Neural progenitor cell (in vitro differentiated cells): ENCODE measurements at regions not wholly inside any gene's neighbourhood (a gene's known extent, or its start where the extent isn't known, plus 50 kb on each side); places are given as distances from the start of the nearest gene placed in this dataset.

Experiments used
- DNase-seq: peaks from one replicate; pipeline ENCODE4 v3.0.0-alpha.2; 2016; ENCODE audit warnings: low spot score
- H2AFZ ChIP-seq: fragments of 200-600 bp; sonication (generic); replicated peaks from 2 replicates; pipeline ENCODE4 v1.6.1; 2016; ENCODE audit warnings: antibody characterized with exemption
- H3F3A ChIP-seq: fragments of 200-600 bp; sonication (generic); 2 replicates; pipeline ENCODE4 v1.6.1; 2016; ENCODE audit warnings: antibody characterized with exemption, low read depth
- H3K27ac ChIP-seq: fragments of 200-600 bp; sonication (generic); 2 replicates; pipeline ENCODE4 v1.5.1; 2016; ENCODE audit warnings: mild to moderate bottlenecking
- H3K27me3 ChIP-seq: fragments of 200-600 bp; sonication (generic); 2 replicates; pipeline ENCODE4 v1.6.1; 2016; ENCODE audit warnings: mild to moderate bottlenecking, moderate library complexity
- H3K36me3 ChIP-seq: fragments of 200-600 bp; sonication (generic); 2 replicates; pipeline ENCODE4 v1.5.1; 2016
- H3K4me1 ChIP-seq: fragments of 200-600 bp; sonication (generic); 2 replicates; pipeline ENCODE4 v1.6.1; 2016; ENCODE audit warnings: mixed run types
- H3K4me2 ChIP-seq: fragments of 200-600 bp; sonication (generic); 2 replicates; pipeline ENCODE4 v1.6.1; 2016
- H3K4me3 ChIP-seq: fragments of 200-600 bp; sonication (generic); 2 replicates; pipeline ENCODE4 v1.5.1; 2016
- H3K79me2 ChIP-seq: fragments of 200-600 bp; sonication (generic); 2 replicates; pipeline ENCODE4 v1.6.1; 2016; ENCODE audit warnings: low read depth
- H3K9ac ChIP-seq: fragments of 200-600 bp; sonication (generic); 2 replicates; pipeline ENCODE4 v1.6.1; 2016
- H3K9me3 ChIP-seq: fragments of 200-600 bp; sonication (generic); 2 replicates; pipeline ENCODE4 v1.5.1; 2016; ENCODE audit warnings: low read depth
- H4K20me1 ChIP-seq: fragments of 200-600 bp; sonication (generic); 2 replicates; pipeline ENCODE4 v1.6.1; 2016; ENCODE audit warnings: low read depth
- H3K27ac Mint-ChIP-seq: 3 replicates; pipeline ENCODE4 v1.8.0; 2021; ENCODE audit warnings: mixed read lengths
- H3K27me3 Mint-ChIP-seq: 2 replicates; pipeline ENCODE4 v1.8.0; 2022; ENCODE audit warnings: low read depth, mild to moderate bottlenecking, inconsistent platforms, moderate library complexity, mixed read lengths; ENCODE audit not compliant: insufficient read depth
- H3K36me3 Mint-ChIP-seq: 3 replicates; pipeline ENCODE4 v1.8.0; 2021; ENCODE audit warnings: mixed read lengths
- H3K4me1 Mint-ChIP-seq: 3 replicates; pipeline ENCODE4 v1.8.0; 2021; ENCODE audit warnings: mixed read lengths
- H3K4me3 Mint-ChIP-seq: 3 replicates; pipeline ENCODE4 v1.8.0; 2021; ENCODE audit warnings: mild to moderate bottlenecking, moderate library complexity, mixed read lengths
- H3K9me3 Mint-ChIP-seq: 3 replicates; pipeline ENCODE4 v1.8.0; 2020; ENCODE audit warnings: mixed read lengths
- CTCF ChIP-seq: fragments of 200-600 bp; sonication (generic); IDR thresholded peaks from 2 replicates; pipeline ENCODE4 v1.5.1; 2017; ENCODE audit warnings: antibody characterized with exemption, mild to moderate bottlenecking
- EZH2 ChIP-seq: fragments of 200-600 bp; sonication (generic); IDR thresholded peaks from 2 replicates; pipeline ENCODE4 v1.6.1; 2017; ENCODE audit warnings: antibody characterized with exemption, mild to moderate bottlenecking, moderate library complexity
- EZH2phosphoT487 ChIP-seq: fragments of 200-600 bp; sonication (generic); IDR thresholded peaks from 2 replicates; pipeline ENCODE4 v1.6.1; 2017; ENCODE audit warnings: antibody characterized with exemption

- H3K27ac Mint-ChIP-seq = peak overlapping the region; percentile 8
- Histone ChIP-seq H3K79me2 (no peaks in the 10 kb centered on the region), H3K9me3 (no peaks in the 10 kb centered on the region), H4K20me1 (no peaks in the 10 kb centered on the region), H3K4me1 (no peaks in the 10 kb centered on the region), H3K36me3 (no peaks in the 10 kb centered on the region), H3K27me3 (no peaks in the 10 kb centered on the region), H3K4me3 (no peak overlapping the region), H3K9ac (no peak overlapping the region), H2AFZ (peak overlapping the region; percentile 89), H3F3A (no peaks in the 10 kb centered on the region), H3K27ac (no peak overlapping the region), H3K4me2 (no peak overlapping the region)
- no peak overlapping the region for H3K4me3 Mint-ChIP-seq
- H3K4me1 Mint-ChIP-seq = peaks cover 21% of the 10 kb centered on the region
- peaks cover 7% of the 10 kb centered on the region for H3K9me3 Mint-ChIP-seq
- no peak for DNase-seq
- H3K27me3 Mint-ChIP-seq = no peaks in the 10 kb centered on the region
- no peak for TF ChIP-seq EZH2phosphoT487
- no peak for TF ChIP-seq EZH2
- TF ChIP-seq CTCF = no peak
- H3K36me3 Mint-ChIP-seq = peaks cover 2% of the 10 kb centered on the region
These were observed 339.2 kb upstream of the AADAT start for GRCh38 chr4:170428929-170429328.

DNA sequence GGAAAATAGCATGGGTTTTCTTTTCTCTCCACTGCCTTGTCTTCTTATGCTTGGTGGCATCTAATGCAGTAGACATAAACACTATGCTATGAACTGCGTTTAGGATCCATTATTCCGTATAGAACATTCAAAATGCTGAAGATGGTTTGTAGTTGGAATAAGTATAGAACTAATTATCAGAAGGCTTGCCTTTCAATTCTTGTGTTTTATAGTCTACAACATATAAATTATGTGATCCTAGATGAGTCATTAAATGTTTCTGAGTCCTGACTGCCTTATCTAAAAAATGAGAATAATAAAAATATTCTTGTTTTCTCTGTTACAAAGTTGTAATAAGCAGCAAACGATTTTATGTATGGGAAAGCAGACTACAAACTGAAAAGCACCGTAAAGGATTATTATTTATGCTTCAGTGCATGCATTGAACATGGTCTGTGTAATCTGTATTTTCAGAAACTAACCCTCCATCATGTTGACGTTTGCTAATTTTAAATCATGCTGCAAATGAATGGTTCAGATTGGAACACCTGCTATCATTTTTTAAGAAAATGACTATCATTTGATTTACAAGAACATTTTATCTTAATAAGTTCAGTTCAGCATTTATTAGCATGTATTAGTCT is 335.9 kb upstream of the AADAT start:
- no peaks in the 10 kb centered on the region for H3F3A ChIP-seq
- H3K4me3 ChIP-seq = no peak overlapping the region
- peaks cover 7% of the 10 kb centered on the region for H3K9me3 Mint-ChIP-seq
- peaks cover 21% of the 10 kb centered on the region for H3K4me1 Mint-ChIP-seq
- no peak overlapping the region for H3K4me2 ChIP-seq
- no peaks in the 10 kb centered on the region for H3K9me3 ChIP-seq
- no peak overlapping the region for H3K9ac ChIP-seq
- H3K36me3 Mint-ChIP-seq = peaks cover 2% of the 10 kb centered on the region
- no peak overlapping the region for H3K27ac ChIP-seq
- no peaks in the 10 kb centered on the region for H3K27me3 ChIP-seq
- H3K4me1 ChIP-seq = no peaks in the 10 kb centered on the region
- no peak overlapping the region for H3K4me3 Mint-ChIP-seq
- TF ChIP-seq CTCF (no peak), EZH2 (no peak), EZH2phosphoT487 (no peak)
- no peaks in the 10 kb centered on the region for H3K79me2 ChIP-seq
- no peaks in the 10 kb centered on the region for H4K20me1 ChIP-seq
- no peak overlapping the region for H3K27ac Mint-ChIP-seq
- no peaks in the 10 kb centered on the region for H3K36me3 ChIP-seq
- DNase-seq = no peak
- H2AFZ ChIP-seq = no peak overlapping the region
- no peaks in the 10 kb centered on the region for H3K27me3 Mint-ChIP-seq

DNA sequence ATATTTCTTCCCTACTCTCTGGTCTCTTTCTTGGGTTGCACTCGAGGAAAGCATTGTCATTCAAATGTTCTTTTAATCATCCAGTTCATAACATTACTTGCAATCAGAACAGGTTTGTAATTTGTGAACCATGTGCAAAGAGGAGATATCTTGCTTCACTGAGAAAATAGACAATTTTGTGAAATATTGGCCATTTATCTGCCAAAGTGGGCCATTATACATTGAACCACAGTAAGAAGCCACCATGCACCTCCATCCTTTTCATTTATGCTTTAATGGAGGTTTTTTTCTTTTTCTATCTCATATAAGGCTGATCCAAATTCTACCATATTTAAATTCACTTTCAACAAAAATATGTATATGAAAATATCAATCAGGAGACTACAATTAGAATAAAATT is 335.3 kb upstream of the AADAT start:
- no peak for DNase-seq
- H3K4me1 Mint-ChIP-seq = peaks cover 21% of the 10 kb centered on the region
- no peak overlapping the region for H3K27ac Mint-ChIP-seq
- Histone ChIP-seq H4K20me1 (no peaks in the 10 kb centered on the region), H3K79me2 (no peaks in the 10 kb centered on the region), H3K27me3 (no peaks in the 10 kb centered on the region), H3K4me3 (no peak overlapping the region), H3K9ac (no peak overlapping the region), H3F3A (no peaks in the 10 kb centered on the region), H3K9me3 (no peaks in the 10 kb centered on the region), H3K4me1 (no peaks in the 10 kb centered on the region), H3K27ac (no peak overlapping the region), H3K4me2 (no peak overlapping the region), H3K36me3 (no peaks in the 10 kb centered on the region), H2AFZ (no peak overlapping the region)
- peaks cover 10% of the 10 kb centered on the region for H3K9me3 Mint-ChIP-seq
- no peak overlapping the region for H3K4me3 Mint-ChIP-seq
- peaks cover 2% of the 10 kb centered on the region for H3K36me3 Mint-ChIP-seq
- no peaks in the 10 kb centered on the region for H3K27me3 Mint-ChIP-seq
- TF ChIP-seq EZH2 (no peak), CTCF (no peak), EZH2phosphoT487 (no peak)
